NCI-H226 (cell line): ENCODE measurements at regions not wholly inside any gene's neighbourhood (a gene's known extent, or its start where the extent isn't known, plus 50 kb on each side); places are given as distances from the start of the nearest gene placed in this dataset.
"Not testable (repeated sequence)": the region's sequence is repeated elsewhere in the genome, so short reads cannot be mapped to it uniquely, and the experiment has no call there.

ENCODE experiments used
- DNase-seq: peaks from one replicate; pipeline ENCODE4 v3.0.0-alpha.2; 2015

DNA sequence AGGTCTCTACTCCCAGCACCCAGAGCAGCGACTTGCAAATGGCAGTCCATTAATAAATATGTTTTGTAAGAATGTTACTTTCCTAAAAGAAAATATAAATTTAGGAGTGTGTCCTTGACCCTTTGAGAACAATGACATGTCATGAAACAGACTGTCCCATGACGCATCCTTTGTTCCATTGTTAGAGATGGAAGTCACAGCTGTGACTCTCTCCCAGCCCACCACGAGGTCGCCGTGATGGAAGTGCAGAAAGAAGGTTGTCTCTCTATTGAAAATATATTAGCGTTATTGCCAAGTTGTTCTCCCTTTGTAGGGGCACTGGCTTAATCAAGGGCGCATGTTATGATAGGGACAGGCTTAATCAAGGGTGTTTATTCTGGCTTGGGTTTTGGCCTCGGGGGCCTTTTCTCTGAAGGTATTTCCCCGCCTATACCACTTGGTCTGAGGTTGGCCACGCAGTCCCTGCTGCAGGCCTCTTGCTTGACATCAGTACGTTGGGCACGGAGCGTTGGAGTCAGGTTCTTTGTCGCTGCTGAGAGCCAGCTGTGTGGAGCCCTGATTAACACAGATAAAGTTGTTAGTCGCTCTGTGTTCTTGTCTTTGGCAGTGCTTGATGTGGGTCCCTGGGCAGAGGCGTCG lies 126.7 kb upstream of the ZNF536 start:
- DNase-seq, result no peak

DNA sequence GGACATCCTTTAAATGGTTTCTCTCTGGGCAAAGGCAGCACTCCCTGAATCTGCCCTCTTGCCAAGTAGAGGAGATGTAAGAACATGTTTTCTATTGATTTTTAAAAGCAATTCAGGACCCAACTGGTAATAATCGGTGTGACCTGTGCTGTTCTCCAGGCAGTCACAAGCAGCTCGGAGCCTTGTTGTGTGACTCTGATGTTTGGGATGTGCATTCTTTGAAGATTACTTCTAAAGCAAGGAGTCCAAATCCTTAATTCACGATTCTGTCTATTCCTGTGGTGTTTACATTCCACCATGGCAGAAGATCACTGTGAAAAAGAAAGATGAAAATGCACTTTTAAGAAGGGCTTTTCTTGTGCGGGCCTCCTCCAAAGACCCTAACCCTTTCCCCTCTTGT lies 122.3 kb upstream of the ZNF536 start:
- no peak for DNase-seq

DNA sequence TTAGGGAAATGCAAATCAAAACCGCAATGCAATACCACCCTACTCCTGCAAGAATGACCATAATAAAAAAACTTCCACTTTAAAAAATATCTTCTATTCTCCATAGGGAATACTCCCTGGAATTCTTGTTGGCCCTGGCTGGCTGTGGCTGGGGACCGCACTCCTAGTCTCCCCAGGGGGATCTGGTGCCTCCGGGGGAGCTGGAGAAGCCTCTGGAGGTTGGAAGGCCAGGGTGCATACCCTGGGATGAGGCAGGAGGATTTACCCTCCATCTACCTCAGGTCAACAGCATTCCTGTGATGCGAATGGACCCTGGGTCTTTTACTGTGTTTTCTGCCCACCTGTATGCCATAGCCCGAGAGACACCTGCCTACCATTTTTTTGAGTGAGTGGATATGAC lies 120.0 kb upstream of the ZNF536 start:
- DNase-seq, result no peak

DNA sequence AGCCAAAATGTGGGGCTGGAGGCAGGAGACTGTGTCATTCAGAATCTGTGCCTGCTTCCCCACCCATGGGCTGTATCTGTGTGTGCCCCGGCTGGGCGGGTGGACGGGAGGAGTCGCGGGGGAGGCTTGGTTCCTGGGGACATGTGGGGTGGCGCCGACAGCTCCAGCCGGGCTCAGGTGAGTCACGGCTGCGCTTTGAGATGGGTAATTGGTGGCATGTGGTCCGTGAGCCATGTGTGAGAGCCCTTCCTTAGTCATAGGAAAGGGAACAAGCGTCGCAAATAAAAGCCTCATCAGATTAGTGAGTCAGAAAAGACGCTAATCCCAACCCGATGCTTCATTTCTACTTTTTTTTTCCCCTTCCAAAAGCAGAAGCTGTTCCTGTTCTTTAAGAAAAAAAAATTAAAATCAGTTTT lies 118.6 kb upstream of the ZNF536 start:
- DNase-seq, result no peak

DNA sequence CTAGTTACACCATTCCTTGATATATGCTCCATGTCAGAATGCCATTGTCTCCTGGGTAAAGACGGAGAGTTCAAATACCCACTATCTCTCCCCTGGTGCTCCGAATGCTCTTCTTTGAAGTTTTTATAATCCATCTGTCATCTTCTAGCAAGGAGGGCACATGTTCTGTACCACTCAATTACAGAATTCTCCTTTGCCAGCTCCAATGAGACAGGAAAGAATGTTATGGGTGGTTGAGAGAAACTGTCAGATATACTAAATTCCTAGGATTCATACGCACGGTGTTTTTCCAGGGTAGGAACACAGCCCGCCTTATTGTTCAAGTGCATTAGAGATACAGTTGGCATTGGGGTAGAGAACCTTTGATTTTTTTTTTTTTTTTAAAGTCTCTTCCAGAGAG lies 118.0 kb upstream of the ZNF536 start:
- DNase-seq, result no peak

DNA sequence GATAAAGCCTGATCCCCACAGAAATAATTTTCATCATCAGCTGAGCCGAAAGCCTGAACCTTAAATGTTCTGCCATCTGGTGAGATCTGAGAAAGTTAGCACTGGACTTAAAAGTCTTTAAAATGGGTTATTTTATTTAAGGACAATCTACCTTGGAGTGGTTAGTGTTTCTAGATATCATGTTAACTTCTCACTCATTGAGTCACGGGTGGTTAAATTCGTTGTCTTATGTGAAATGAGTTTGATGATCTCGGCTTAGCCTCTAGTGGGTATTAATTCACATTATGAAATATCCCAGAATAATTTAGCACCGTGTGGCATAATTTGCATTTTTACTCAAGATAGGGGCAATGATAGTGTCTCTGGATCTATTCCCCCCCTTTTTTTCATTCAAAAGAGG lies 117.4 kb upstream of the ZNF536 start:
- no peak for DNase-seq

DNA sequence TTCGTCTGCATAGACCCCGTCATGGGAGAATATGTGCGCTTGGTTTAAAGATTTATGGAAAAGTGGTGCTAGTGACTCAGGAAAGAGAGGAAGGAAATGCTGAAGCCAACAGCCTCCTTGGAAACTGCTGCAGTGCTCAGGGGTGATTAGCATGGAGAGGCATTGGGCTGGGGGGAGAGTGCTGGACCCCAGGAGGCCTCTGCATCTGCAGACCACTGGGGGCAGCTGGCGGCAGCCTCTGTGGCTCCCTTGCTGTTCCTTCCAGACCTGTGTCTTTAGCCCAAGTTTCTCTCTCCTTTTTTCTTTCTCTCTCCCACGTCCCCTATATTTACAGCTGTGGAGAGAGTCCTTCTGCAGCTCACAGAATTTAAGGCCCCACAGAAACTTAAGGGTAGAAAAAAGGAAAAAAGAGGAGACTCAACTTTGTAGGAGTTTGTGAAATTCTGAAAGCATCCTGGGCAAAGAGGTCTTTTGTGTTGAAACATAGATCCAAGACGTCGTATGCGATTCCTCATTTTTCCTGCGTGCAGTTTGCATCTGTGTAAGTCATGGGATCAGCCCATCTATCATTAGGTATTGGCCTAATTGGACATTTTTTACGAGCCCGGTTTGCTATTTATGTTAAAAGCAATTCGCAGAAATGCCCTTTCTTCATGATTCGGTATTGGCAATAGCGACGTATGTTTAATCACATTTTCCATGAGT lies 116.2 kb upstream of the ZNF536 start:
- no peak for DNase-seq

DNA sequence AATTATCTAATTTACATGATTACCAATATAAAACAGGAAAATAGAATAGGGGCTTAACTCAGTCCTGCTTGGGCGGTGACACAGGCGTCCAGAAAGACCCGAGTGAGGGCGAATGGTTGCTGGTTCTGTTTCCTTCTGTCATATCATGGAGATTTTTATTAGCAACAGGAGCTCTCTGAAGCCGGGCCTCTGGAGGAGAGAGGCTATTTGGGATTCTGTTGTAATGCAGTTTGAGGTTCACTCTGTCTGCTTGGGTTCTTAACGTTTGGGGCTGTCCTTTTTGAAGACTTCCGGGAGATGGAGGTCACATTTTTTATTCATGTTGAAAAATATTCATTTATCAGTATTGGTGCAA lies 115.7 kb upstream of the ZNF536 start:
- no peak for DNase-seq

DNA sequence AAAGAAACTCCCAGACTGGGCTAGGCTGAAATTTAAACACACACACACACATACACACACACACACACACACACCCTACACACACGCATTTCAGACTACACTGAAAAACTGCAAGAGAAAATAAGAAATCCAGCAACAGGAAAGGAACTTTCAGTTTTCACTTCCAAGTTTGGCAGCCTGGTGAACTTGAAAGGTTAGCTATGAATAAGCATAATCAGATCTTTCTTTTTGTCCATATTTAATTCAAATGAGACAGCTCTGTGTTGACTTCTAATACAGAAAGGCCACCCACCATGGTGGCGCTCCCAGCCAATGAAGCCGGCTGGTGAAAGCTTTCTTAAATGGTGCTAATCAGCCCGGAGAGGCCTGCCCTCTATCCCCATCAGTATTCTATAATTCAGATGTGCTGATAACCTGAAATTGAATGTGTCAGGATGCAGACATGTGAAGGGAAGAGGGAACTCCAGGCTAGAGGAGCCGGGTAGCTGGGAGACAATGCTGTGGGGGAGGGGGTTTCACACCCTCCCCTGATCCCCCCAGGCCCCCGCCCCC lies 108.3 kb upstream of the ZNF536 start:
- DNase-seq, result no peak

DNA sequence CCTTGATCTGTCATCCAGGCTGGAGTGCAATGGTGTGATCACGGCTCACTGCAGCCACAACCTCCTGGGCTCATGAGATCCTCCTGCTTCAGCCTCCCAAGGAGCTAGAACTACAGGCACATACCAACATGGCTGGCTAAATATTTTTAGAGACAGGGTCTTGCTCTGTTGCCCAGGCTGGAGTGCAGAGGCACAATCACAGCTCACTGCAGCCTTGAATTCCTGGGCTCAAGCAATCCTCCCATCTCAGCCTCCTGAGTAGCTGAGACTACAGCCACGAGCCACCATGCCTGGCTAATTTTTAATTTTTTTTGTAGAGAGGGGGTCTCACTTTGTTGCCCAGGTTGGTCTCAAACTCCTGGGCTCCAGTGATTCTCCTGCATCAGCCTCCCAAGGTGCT lies 106.3 kb upstream of the ZNF536 start:
- DNase-seq, result not testable (repeated sequence)

DNA sequence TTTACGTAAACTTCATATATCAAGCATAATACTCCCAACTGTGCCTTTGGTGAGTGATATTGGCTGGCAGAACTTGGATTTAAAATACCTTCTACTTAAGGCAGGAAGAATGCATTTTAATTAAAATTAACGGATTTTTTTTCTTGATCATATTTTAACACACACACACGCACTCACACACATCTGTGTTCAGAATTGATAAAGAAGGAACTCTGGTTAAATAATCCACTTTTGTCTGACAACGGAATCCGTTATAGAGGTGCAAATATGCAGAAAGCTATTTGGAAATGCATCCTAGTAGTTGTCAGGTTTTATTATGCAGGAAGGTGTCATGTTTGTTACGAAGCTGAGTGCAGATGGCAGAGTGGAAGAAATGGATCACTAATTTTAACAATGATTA lies 105.5 kb upstream of the ZNF536 start:
- no peak for DNase-seq

DNA sequence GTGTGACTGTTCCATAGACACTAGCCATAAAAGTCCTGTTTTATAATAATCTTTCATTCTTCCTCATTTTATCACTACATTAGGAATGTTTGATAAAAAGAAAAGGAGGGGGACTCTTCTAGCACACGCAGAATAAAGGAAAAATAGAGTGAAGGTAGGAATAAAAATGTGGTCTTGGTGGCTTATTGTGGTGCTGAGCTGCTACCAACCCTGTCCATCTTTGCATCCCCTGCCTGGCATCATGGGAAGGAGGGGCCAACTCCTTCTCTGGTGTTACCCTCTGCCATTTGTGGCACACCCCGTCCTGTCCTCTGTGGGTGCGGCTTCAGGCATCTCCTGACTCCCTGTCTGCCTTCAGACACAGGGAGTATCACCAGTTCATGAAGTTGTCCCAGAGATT lies 104.9 kb upstream of the ZNF536 start:
- no peak for DNase-seq

DNA sequence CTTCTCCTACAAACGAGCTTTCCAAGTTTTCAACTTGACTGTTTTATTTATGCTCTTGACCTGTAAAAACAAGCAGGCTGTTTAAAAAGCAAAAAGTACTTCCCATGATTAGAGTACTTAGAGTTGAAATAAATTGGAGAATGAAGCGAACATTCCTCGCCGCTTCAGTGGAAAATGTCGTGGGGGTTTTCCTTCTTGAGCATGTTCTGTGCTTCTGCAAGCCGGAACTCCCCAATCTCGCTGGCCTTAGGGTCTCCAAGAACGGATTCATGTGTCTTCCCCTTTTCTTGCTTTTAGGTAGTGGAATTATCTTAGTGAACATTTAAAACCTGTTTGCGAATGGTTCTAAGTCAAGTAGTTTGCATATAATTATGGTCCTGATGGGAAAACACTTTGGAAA lies 103.6 kb upstream of the ZNF536 start:
- DNase-seq, result no peak

DNA sequence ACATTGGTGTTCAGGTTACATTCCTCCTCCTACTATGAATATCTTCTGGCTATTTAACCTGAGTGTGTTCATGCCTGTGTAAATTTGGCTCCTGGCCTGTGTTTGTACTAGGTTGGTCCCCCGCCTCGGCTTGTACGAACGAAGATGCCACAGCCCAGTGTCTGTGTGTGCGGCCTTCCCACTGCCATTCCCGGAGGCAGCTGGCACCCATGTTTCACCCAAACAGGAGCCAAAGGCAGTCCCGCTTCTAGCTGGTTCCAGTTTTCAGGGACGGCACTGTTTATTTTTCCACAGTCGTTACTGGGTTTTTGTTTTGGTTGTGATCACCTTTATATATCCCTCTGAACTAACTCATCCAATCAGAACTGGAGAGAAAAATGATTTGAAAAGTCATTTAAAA lies 102.5 kb upstream of the ZNF536 start:
- no peak for DNase-seq

DNA sequence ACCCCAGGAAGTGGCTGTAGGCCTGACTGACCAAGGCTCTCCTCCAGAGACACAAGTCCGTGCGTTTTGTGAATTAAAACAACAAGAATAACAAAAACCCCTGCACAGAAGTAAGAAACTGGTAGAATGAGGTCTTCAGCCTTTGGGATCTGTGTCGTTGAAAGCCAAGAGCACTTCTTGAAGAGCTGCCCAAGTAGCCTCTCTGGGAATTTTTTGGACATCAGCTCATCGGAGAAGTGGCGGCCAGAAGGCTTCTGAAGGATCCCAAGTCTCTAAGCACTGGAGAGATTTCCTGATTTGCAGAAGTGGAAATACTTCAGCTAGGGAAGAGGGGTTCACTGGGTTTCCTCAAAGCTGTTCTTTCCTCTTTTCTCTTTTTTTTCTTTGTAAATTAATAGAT lies 100.4 kb upstream of the ZNF536 start:
- DNase-seq, result no peak

DNA sequence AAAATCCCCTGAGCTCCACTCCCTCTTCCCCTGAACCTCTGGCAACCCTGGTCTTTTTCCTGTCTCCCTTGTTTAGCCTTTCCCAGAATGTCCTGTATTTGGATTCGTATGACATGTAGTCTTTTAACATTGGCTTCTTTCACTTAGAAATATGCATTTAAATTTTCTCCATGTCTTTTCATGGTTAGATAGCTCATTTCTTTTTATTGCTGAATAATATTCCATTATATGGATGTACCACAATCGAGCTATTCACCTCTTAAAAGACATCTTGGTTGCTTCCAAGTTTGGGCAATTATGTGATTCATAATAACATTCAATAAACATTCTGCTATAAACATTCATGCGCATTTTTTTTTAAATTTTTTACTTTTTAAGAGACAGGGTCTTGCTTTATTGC lies 99.6 kb upstream of the ZNF536 start:
- no peak for DNase-seq

DNA sequence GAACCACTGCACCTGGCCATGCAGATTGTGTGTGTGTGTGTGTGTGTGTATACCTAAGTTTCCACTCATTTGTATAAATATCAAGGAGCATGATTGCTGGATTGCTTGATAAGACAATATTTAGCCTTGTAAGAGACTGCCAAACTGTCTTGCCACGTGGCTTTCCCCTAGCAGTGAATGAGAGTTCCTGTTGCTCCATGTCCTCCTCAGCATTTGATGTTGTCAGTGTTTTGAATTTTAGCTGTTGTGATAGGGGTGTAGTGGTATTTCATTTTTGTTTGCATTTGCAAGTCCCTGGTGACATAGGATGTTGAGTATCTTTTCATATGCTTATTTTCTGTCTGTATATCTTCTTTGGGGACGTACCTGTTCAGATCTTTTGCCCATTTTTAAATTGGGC lies 99.0 kb upstream of the ZNF536 start:
- DNase-seq, result no peak

DNA sequence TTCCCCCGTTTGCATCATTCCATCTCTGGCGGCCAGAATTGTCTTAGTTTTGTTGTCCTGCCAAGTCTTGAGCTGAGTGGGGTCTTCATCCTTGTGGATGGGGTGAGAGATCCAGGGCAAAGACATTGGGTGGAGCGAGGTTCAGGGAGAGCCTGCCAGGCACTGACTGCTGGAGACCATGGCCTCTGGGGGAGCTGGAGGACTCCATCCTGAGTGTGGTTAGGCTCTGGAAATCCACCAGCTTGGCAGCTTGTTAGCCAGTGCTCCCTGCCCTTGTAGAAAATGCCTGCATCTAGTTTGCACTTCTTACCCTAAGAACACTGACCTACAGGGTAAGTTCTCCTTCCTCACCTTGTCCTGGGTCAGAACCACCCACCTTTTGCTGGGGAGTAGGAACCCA lies 97.2 kb upstream of the ZNF536 start:
- no peak for DNase-seq

DNA sequence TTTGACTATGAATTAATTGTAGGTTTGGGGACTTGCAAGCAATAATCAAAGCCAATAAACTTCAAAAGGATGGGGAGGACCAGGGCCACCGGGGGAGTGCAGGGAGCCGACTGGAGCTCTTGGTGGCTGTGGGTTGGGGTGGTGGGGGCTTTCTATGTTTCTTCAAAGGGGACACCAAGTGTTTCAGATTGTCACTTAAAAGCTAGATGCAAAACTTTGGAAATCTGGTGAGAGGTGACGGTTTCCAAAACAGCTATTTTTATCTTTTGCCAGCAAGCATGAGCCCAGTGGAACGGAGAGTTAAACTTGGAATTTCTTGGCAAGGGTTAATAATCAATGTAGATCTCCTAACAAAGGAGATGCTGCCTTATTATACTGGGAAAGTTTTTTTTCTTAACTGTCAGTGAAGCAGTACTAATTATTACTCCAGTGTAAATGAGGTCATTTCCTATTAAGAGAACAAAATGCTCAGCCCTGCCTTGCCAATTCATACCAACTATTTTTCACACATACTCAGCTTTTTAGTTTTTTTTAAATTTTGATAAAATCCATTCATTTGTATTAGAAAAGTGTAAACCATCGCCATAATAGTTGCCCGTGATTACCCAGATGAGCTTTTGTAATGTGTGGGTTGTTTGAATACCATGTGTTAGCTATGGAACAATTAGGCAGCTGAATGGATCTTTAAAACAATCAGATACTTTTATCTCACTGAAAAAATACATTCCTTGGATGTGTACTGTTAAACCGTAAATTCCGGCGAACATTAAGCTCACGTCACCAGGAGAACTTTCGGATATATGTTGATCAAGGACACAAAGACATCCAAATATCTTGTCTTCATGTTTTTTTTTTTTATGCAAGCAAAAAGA lies 95.9 kb upstream of the ZNF536 start:
- no peak for DNase-seq

DNA sequence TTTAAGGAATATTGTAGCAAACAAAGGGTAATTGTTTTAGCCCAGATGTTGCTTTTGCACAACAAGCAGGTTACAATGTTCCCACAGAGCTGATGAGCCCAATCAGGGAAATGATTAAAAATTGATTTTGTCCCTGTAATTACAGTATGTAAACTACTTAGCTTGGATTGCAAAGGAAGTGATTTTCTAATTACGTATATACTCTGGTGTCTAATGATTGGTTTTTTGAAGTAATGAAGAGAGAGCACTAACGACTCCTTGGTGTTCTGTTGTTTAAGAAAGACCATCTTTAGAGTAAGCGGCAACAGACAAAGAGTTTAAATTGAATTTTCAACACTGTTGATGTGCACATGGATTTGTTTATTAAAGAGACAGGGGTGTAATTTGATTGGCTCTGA lies 95.3 kb upstream of the ZNF536 start:
- no peak for DNase-seq

DNA sequence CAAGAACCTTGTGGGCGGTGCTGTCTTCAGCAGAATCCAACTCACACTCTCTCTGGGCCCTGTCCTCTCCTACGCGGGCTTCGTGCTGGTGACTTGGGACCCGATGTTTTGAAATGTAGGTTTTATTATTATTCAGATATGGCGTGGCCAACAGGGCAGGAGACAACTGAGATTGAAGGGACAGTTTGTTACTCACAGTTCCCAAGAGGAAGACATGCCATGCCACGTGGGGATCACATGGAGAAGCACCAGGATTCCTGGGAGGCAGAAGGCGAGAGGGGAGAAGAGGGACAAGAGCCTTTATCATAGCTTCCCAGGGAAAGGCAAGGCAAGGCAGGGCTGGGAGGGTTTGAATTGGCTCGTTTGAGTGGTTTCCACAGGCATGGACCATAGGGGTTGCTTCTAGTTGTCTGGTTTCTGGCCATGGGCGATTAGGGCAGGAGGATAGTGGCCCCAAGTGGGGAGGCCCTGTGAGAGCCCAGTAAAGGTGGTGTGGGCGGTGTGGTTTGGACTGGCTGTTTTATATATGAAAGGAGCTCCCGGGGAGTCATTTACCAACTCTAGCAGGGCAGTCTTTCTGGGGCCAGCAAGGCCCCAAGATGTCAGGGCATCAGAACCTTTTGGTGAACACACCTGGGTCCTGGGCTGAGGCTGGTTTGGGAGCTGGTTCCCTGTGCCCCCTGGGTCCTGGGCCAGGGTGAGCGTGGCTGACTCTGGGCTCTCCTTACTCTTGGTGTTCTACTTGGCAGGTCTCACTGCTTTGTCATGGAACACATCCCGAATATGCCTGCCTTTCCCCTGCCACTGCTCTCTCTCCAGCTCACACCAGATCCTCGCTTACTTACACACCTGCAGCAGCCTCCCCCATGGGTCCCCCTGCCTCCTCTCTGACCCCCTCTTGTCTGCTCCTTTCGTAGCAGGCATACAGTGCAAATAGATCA lies 94.0 kb upstream of the ZNF536 start:
- DNase-seq, result no peak

DNA sequence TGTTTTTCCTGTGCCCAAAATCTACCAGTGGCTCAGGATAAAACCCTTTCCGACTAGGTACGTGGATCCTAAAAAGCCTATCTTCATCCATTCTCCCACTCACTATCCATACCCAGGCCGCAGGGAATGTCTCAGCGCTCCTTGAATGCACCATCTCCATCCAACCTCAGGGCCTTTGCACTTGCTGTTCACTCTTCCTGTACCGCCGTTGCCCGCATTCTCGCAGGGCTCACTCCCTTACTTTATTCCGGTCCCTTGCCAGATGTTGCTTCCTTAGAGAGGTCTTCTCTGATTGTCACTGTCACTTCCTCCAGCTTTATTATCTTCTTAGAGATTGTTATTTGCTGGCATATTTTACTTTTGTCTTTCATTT lies 93.3 kb upstream of the ZNF536 start:
- no peak for DNase-seq

DNA sequence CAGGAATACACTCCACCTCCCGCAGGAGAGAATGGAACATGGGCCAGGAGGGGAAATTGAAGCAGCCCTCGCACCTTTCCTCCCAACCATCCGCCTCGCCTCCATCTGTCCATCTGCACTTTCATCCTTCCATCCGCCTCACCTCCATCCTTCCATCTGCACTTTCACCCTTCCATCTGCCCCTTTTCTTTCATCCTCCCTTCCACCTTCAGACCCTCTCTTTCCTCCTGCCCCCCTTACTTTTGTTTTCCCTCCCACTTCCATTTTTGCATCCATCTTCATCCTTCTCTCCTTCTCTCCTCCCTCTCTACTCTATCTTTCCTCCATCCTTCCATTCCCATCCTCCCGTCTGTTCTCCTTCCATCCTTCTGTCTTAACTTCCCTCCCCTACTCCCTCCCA lies 92.2 kb upstream of the ZNF536 start:
- DNase-seq, result no peak
